ENCODE measurements at regions not wholly inside any gene's neighbourhood (a gene's known extent, or its start where the extent isn't known, plus 50 kb on each side); places are given as distances from the start of the nearest gene placed in this dataset.
A peak's percentile ranks its signal among the peaks of the same experiment; 100 is the strongest.

- DNase-seq = peak in 2 of 3 donors; percentile 36 to 54
- no peak for ATAC-seq (ENCODE audit: insufficient read depth, low FRiP score)
- H3K9me3 ChIP-seq (ENCODE audit: control insufficient read depth in 4 of 4, insufficient read depth in 3 of 4, low read length in 3 of 4) = no peaks in the 10 kb centered on the region
- H3K4me1 ChIP-seq (ENCODE audit: control insufficient read depth in 5 of 5, insufficient read depth in 5 of 5, low read length in 5 of 5) = no peaks in the 10 kb centered on the region
- no peak for TF ChIP-seq CTCF (IDR thresholded peaks at IDR 0.05; ENCODE audit: control extremely low read depth, extremely low read depth)
- H3K9ac ChIP-seq (ENCODE audit: insufficient read depth in 1 of 2, low read length in 2 of 2) = no peak overlapping the region
- H3K4me3 ChIP-seq = no peak overlapping the region
- H3K27me3 ChIP-seq (ENCODE audit: control insufficient read depth in 3 of 3, insufficient read depth in 3 of 3, low read length in 2 of 3) = no peaks in the 10 kb centered on the region
- no peaks in the 10 kb centered on the region for H3K36me3 ChIP-seq (ENCODE audit: control insufficient read depth in 4 of 4, insufficient read depth in 4 of 4, low read length in 4 of 4)
- no peak overlapping the region for H3K27ac ChIP-seq (ENCODE audit: low read depth in 1 of 2, low read length in 1 of 2)
- WGBS, 2 donors = 67 to 70% methylated on average over 5 of the region's 5 CpGs
Measured at GRCh38 chr4:129531253-129531652, 435.3 kb downstream of the C4orf33 start.

- no peak overlapping the region for H3K4me3 ChIP-seq
- no peak for DNase-seq
- no peaks in the 10 kb centered on the region for H3K27me3 ChIP-seq (ENCODE audit: control insufficient read depth in 3 of 3, insufficient read depth in 3 of 3, low read length in 2 of 3)
- no peaks in the 10 kb centered on the region for H3K36me3 ChIP-seq (ENCODE audit: control insufficient read depth in 4 of 4, insufficient read depth in 4 of 4, low read length in 4 of 4)
- TF ChIP-seq CTCF (IDR thresholded peaks at IDR 0.05; ENCODE audit: control extremely low read depth, extremely low read depth) = no peak
- H3K9ac ChIP-seq (ENCODE audit: insufficient read depth in 1 of 2, low read length in 2 of 2) = no peak overlapping the region
- ATAC-seq (ENCODE audit: insufficient read depth, low FRiP score) = peak; percentile 41
- 14 to 27% methylated on average over 1 of the region's 1 CpG for WGBS, 2 donors
- no peaks in the 10 kb centered on the region for H3K9me3 ChIP-seq (ENCODE audit: control insufficient read depth in 4 of 4, insufficient read depth in 3 of 4, low read length in 3 of 4)
- no peaks in the 10 kb centered on the region for H3K4me1 ChIP-seq (ENCODE audit: control insufficient read depth in 5 of 5, insufficient read depth in 5 of 5, low read length in 5 of 5)
- H3K27ac ChIP-seq (ENCODE audit: low read depth in 1 of 2, low read length in 1 of 2) = peak overlapping the region in 1 of 2 donors; percentile 33
Measured at GRCh38 chr4:129532573-129532972, 436.6 kb downstream of the C4orf33 start.

- no peak for TF ChIP-seq CTCF (IDR thresholded peaks at IDR 0.05; ENCODE audit: control extremely low read depth, extremely low read depth)
- no peak for DNase-seq
- Histone ChIP-seq H3K36me3 (ENCODE audit: control insufficient read depth in 4 of 4, insufficient read depth in 4 of 4, low read length in 4 of 4) (no peaks in the 10 kb centered on the region), H3K4me3 (no peak overlapping the region), H3K27me3 (ENCODE audit: control insufficient read depth in 3 of 3, insufficient read depth in 3 of 3, low read length in 2 of 3) (no peaks in the 10 kb centered on the region), H3K27ac (ENCODE audit: low read depth in 1 of 2, low read length in 1 of 2) (no peak overlapping the region), H3K9ac (ENCODE audit: insufficient read depth in 1 of 2, low read length in 2 of 2) (no peak overlapping the region), H3K9me3 (ENCODE audit: control insufficient read depth in 4 of 4, insufficient read depth in 3 of 4, low read length in 3 of 4) (no peaks in the 10 kb centered on the region), H3K4me1 (ENCODE audit: control insufficient read depth in 5 of 5, insufficient read depth in 5 of 5, low read length in 5 of 5) (peaks cover 0 to 7% (median 0%) of the 10 kb centered on the region in 5 donors)
- peak; percentile 69 for ATAC-seq (ENCODE audit: insufficient read depth, low FRiP score)
Measured at GRCh38 chr4:129543299-129543698, 447.3 kb downstream of the C4orf33 start.

- H3K27ac ChIP-seq (ENCODE audit: low read depth in 1 of 2, low read length in 1 of 2) = peak overlapping the region; percentile 31 to 50
- H3K4me3 ChIP-seq = no peak overlapping the region
- WGBS, 2 donors = 31 to 38% methylated on average over 5 of the region's 5 CpGs
- no peak for TF ChIP-seq CTCF (IDR thresholded peaks at IDR 0.05; ENCODE audit: control extremely low read depth, extremely low read depth)
- peaks cover 0 to 7% (median 0%) of the 10 kb centered on the region in 5 donors for H3K4me1 ChIP-seq (ENCODE audit: control insufficient read depth in 5 of 5, insufficient read depth in 5 of 5, low read length in 5 of 5)
- H3K9ac ChIP-seq (ENCODE audit: insufficient read depth in 1 of 2, low read length in 2 of 2) = no peak overlapping the region
- DNase-seq (peak; percentile 63 to 80 (median 65)), ATAC-seq (ENCODE audit: insufficient read depth, low FRiP score) (peak; percentile 42)
- no peaks in the 10 kb centered on the region for H3K36me3 ChIP-seq (ENCODE audit: control insufficient read depth in 4 of 4, insufficient read depth in 4 of 4, low read length in 4 of 4)
- no peaks in the 10 kb centered on the region for H3K9me3 ChIP-seq (ENCODE audit: control insufficient read depth in 4 of 4, insufficient read depth in 3 of 4, low read length in 3 of 4)
- H3K27me3 ChIP-seq (ENCODE audit: control insufficient read depth in 3 of 3, insufficient read depth in 3 of 3, low read length in 2 of 3) = no peaks in the 10 kb centered on the region
Measured at GRCh38 chr4:129545599-129546278, 449.8 kb downstream of the C4orf33 start.

Measured in lung (tissue), 11 donors.